ENCODE measurements at regions not wholly inside any gene's neighbourhood (a gene's known extent, or its start where the extent isn't known, plus 50 kb on each side); places are given as distances from the start of the nearest gene placed in this dataset.

DNA sequence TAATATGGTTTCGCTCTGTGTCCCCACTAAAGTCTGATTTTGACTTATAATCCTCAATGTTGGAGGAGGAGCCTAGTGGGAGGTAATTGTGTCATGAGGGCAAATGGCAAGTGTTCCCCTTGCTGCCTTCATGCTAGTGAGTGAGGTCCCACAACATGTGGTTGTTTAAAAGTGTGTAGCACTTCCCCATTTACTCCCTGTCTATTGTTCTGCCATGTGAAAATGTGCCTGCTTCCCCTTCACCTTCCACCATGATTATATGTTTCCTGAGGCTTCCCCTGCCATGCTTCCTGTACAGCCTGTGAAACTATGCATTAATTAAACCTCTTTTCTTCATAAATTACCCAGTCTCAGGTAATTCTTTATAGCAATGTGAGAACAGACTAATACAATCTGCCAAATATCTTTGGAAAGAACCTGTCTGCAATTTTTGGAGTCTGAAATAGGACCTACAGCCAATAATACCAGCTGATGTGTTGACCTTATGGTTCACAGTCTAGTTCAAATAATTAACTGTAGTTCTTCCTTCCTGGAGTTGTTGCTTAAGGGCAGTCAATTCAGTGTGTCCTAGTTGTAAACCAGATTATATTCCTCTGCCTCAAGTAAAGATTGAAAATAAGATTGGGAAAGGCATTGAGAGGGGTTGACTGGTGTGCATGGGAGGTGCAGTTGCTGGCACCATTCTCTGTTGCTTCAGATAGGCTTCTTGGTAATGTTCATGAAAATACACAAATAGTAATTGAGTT lies 1442.9 kb downstream of the SLITRK1 start:
- WGBS (ENCODE audit: insufficient coverage, insufficient replicate concordance, low lambda C conversion rate, missing lambda C conversion rate): 0% methylated on average over 1 of the region's 1 CpG

More for the DNA sequence above, 1442.9 kb downstream of the SLITRK1 start:
- Histone ChIP-seq H3K4me2 (ENCODE audit: control insufficient read depth, insufficient read depth) (no peak overlapping the region), H3K4me3 (no peak overlapping the region), H3K27me3 (replicated peaks in 1 of 2; ENCODE audit: control insufficient read depth in 2 of 2, insufficient read depth in 2 of 2, low read length in 1 of 2) (no peaks in the 10 kb centered on the region), H2AFZ (ENCODE audit: control insufficient read depth, low read depth, low read length) (no peak overlapping the region), H3K27ac (ENCODE audit: control insufficient read depth, insufficient read depth) (no peak overlapping the region), H3K79me2 (ENCODE audit: control insufficient read depth, insufficient read depth, low read length) (no peaks in the 10 kb centered on the region), H3K4me1 (ENCODE audit: control insufficient read depth, insufficient read depth, low read length) (no peaks in the 10 kb centered on the region), H3K9ac (ENCODE audit: control insufficient read depth, insufficient read depth, low read length) (no peak overlapping the region), H4K20me1 (ENCODE audit: control insufficient read depth, insufficient read depth) (no peaks in the 10 kb centered on the region), H3K9me3 (replicated peaks; ENCODE audit: control insufficient read depth, insufficient read depth, low read length) (no peaks in the 10 kb centered on the region), H3K36me3 (ENCODE audit: control insufficient read depth in 2 of 2, insufficient read depth in 2 of 2, low read length in 1 of 2) (no peaks in the 10 kb centered on the region)
- TF ChIP-seq, protein P1, sequence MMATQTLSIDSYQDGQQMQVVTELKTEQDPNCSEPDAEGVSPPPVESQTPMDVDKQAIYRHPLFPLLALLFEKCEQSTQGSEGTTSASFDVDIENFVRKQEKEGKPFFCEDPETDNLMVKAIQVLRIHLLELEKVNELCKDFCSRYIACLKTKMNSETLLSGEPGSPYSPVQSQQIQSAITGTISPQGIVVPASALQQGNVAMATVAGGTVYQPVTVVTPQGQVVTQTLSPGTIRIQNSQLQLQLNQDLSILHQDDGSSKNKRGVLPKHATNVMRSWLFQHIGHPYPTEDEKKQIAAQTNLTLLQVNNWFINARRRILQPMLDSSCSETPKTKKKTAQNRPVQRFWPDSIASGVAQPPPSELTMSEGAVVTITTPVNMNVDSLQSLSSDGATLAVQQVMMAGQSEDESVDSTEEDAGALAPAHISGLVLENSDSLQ (IDR thresholded peaks at IDR 0.05): no peak
- no peak for TF ChIP-seq CBFB (IDR thresholded peaks at IDR 0.05; ENCODE audit: low read depth)
- TF ChIP-seq TCF3 (IDR thresholded peaks at IDR 0.05; ENCODE audit: borderline replicate concordance, insufficient read depth, low read depth, low read length): no peak
- no peak for TF ChIP-seq BMI1 (IDR thresholded peaks at IDR 0.05; ENCODE audit: borderline replicate concordance)
- no peak for TF ChIP-seq RCOR1 (conservative IDR thresholded peaks at IDR 0.05; ENCODE audit: low read depth, low read length)
- no peak for TF ChIP-seq NFYA (IDR thresholded peaks at IDR 0.05; ENCODE audit: borderline replicate concordance, low read depth, low read length)
- TF ChIP-seq TCF7 (IDR thresholded peaks at IDR 0.05; ENCODE audit: borderline replicate concordance): no peak
- TF ChIP-seq SPI1 (IDR thresholded peaks at IDR 0.05; ENCODE audit: borderline replicate concordance, insufficient read depth, low read depth, low read length): no peak
- no peak for TF ChIP-seq CREB1 (IDR thresholded peaks at IDR 0.05; ENCODE audit: low read depth)
- TF ChIP-seq, protein P2, sequence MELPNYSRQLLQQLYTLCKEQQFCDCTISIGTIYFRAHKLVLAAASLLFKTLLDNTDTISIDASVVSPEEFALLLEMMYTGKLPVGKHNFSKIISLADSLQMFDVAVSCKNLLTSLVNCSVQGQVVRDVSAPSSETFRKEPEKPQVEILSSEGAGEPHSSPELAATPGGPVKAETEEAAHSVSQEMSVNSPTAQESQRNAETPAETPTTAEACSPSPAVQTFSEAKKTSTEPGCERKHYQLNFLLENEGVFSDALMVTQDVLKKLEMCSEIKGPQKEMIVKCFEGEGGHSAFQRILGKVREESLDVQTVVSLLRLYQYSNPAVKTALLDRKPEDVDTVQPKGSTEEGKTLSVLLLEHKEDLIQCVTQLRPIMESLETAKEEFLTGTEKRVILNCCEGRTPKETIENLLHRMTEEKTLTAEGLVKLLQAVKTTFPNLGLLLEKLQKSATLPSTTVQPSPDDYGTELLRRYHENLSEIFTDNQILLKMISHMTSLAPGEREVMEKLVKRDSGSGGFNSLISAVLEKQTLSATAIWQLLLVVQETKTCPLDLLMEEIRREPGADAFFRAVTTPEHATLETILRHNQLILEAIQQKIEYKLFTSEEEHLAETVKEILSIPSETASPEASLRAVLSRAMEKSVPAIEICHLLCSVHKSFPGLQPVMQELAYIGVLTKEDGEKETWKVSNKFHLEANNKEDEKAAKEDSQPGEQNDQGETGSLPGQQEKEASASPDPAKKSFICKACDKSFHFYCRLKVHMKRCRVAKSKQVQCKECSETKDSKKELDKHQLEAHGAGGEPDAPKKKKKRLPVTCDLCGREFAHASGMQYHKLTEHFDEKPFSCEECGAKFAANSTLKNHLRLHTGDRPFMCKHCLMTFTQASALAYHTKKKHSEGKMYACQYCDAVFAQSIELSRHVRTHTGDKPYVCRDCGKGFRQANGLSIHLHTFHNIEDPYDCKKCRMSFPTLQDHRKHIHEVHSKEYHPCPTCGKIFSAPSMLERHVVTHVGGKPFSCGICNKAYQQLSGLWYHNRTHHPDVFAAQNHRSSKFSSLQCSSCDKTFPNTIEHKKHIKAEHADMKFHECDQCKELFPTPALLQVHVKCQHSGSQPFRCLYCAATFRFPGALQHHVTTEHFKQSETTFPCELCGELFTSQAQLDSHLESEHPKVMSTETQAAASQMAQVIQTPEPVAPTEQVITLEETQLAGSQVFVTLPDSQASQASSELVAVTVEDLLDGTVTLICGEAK (IDR thresholded peaks at IDR 0.05; ENCODE audit: borderline replicate concordance): no peak
- TF ChIP-seq PML (IDR thresholded peaks at IDR 0.05; ENCODE audit: low read length): no peak
- TF ChIP-seq, protein P3, sequence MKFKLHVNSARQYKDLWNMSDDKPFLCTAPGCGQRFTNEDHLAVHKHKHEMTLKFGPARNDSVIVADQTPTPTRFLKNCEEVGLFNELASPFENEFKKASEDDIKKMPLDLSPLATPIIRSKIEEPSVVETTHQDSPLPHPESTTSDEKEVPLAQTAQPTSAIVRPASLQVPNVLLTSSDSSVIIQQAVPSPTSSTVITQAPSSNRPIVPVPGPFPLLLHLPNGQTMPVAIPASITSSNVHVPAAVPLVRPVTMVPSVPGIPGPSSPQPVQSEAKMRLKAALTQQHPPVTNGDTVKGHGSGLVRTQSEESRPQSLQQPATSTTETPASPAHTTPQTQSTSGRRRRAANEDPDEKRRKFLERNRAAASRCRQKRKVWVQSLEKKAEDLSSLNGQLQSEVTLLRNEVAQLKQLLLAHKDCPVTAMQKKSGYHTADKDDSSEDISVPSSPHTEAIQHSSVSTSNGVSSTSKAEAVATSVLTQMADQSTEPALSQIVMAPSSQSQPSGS (IDR thresholded peaks at IDR 0.05; ENCODE audit: low read length): no peak
- no peak for TF ChIP-seq EED (IDR thresholded peaks at IDR 0.05; ENCODE audit: low read depth)
- no peak for TF ChIP-seq ZZZ3 (IDR thresholded peaks at IDR 0.05; ENCODE audit: control insufficient read depth, insufficient read length, low read depth)
- DNase-seq (ENCODE audit: low read depth, low spot score): no peak
- ChIA-PET SMC1A (ENCODE audit: uncharacterized antibody, unreplicated experiment) (no interaction called here), CTCF (no interaction called here), RAD21 (ENCODE audit: unreplicated experiment) (no interaction called here), POLR2A (no interaction called here)
- ATAC-seq: no peak
- FAIRE-seq: no peak
- no TSS peak for BruUV-seq (replicated peaks)
- intact Hi-C loops (cut with micrococcal nuclease; ENCODE audit: unreplicated experiment): no loop called here
- in situ Hi-C loops (cut with MboI): no loop called here

Data from GM12878 (cell line).